Uterus (tissue), 3 donors: ENCODE measurements at regions not wholly inside any gene's neighbourhood (a gene's known extent, or its start where the extent isn't known, plus 50 kb on each side); places are given as distances from the start of the nearest gene placed in this dataset.

Experiments used
- DNase-seq, 2 donors: peaks; one replicate each; pipeline ENCODE4 v3.0.0-alpha.2; 2019 to 2020
- H3K27ac ChIP-seq, 2 donors: fragments of 200-600 bp; sonication (generic); 1 replicate in 1 of 2; 2 replicates in 1 of 2; pipeline ENCODE4 v1.5.1; 2016 to 2018
- H3K27me3 ChIP-seq, 2 donors: fragments of 200-600 bp; sonication (generic); one replicate each; pipeline ENCODE4 v1.5.1; 2018 to 2019; ENCODE audit warnings: control low read depth in 1 of 2
- H3K36me3 ChIP-seq, 2 donors: fragments of 200-600 bp; sonication (generic); one replicate each; pipeline ENCODE4 v1.5.1; 2019; ENCODE audit warnings: control low read depth in 1 of 2
- H3K4me1 ChIP-seq, 2 donors: fragments of 200-600 bp; sonication (generic); one replicate each; pipeline ENCODE4 v1.5.1; 2018 to 2019; ENCODE audit warnings: control low read depth in 1 of 2
- H3K4me3 ChIP-seq, 2 donors: fragments of 200-600 bp; sonication (generic); 1 replicate in 1 of 2; 2 replicates in 1 of 2; pipeline ENCODE4 v1.5.1; 2018 to 2019; ENCODE audit warnings: mild to moderate bottlenecking in 1 of 2
- H3K9me3 ChIP-seq, 2 donors: fragments of 200-600 bp; sonication (generic); one replicate each; pipeline ENCODE4 v1.5.1; 2019; ENCODE audit warnings: control low read depth in 1 of 2
- CTCF ChIP-seq, 4 experiments: fragments of 200-600 bp in 2 of 4; fragments of 450-650 bp in 2 of 4; sonication (generic) in 2 of 4; IDR thresholded peaks; one replicate each; pipeline ENCODE4 v1.5.1; 2016 to 2019; ENCODE audit warnings: antibody characterized with exemption in 4 of 4, mild to moderate bottlenecking in 2 of 4, moderate library complexity in 1 of 4
- POLR2A ChIP-seq, 2 donors: fragments of 450-650 bp; IDR thresholded peaks; one replicate each; pipeline ENCODE4 v1.6.1; 2016; ENCODE audit warnings: antibody characterized with exemption in 2 of 2, mild to moderate bottlenecking in 1 of 2, moderate library complexity in 1 of 2
- intact Hi-C: fragments of 100-400 bp; cut with DNase I; formaldehyde crosslinking; loops from one replicate; pipeline ENCODE4 v1.15.1; 2023; ENCODE audit warnings: low total_unique reads
- donor health status: DM: yes; HTN: yes; CAD: no.

- Histone ChIP-seq H3K27ac (no peak overlapping the region), H3K36me3 (no peaks in the 10 kb centered on the region), H3K4me1 (peaks cover 0 to 2% of the 10 kb centered on the region in 2 donors), H3K9me3 (no peaks in the 10 kb centered on the region), H3K4me3 (no peak overlapping the region), H3K27me3 (no peaks in the 10 kb centered on the region)
- intact Hi-C loops: no loop called here
- no peak for DNase-seq
- no peak for TF ChIP-seq CTCF (IDR thresholded peaks at IDR 0.05)
- no peak for TF ChIP-seq POLR2A (IDR thresholded peaks at IDR 0.05)
These were observed 160.9 kb downstream of the FGF9 start for GRCh38 chr13:21831654-21832324.

- intact Hi-C loops: no loop called here
- TF ChIP-seq POLR2A (IDR thresholded peaks at IDR 0.05) (no peak), CTCF (IDR thresholded peaks at IDR 0.05) (no peak)
- Histone ChIP-seq H3K27me3 (no peaks in the 10 kb centered on the region), H3K27ac (no peak overlapping the region), H3K36me3 (no peaks in the 10 kb centered on the region), H3K4me1 (peaks cover 0 to 8% of the 10 kb centered on the region in 2 donors), H3K9me3 (no peaks in the 10 kb centered on the region), H3K4me3 (no peak overlapping the region)
- no peak for DNase-seq
These were observed 163.0 kb downstream of the FGF9 start for GRCh38 chr13:21833921-21834320.

- Histone ChIP-seq H3K27me3 (no peaks in the 10 kb centered on the region), H3K9me3 (no peaks in the 10 kb centered on the region), H3K36me3 (no peaks in the 10 kb centered on the region), H3K4me1 (peaks cover 0 to 8% of the 10 kb centered on the region in 2 donors), H3K27ac (no peak overlapping the region), H3K4me3 (no peak overlapping the region)
- TF ChIP-seq POLR2A (IDR thresholded peaks at IDR 0.05): no peak
- intact Hi-C loops: no loop called here
- no peak for DNase-seq
These were observed 163.6 kb downstream of the FGF9 start for GRCh38 chr13:21834521-21834920.

- H3K9me3 ChIP-seq: no peaks in the 10 kb centered on the region
- intact Hi-C loops: no loop called here
- H3K27me3 ChIP-seq: no peaks in the 10 kb centered on the region
- DNase-seq: no peak
- H3K4me1 ChIP-seq: peaks cover 0 to 8% of the 10 kb centered on the region in 2 donors
- H3K36me3 ChIP-seq: no peaks in the 10 kb centered on the region
- TF ChIP-seq POLR2A (IDR thresholded peaks at IDR 0.05): no peak
- TF ChIP-seq CTCF (IDR thresholded peaks at IDR 0.05): no peak
- no peak overlapping the region for H3K4me3 ChIP-seq
- H3K27ac ChIP-seq: peak overlapping the region; percentile 56 to 62
These were observed 166.4 kb downstream of the FGF9 start for GRCh38 chr13:21837288-21837687.

- intact Hi-C loops: no loop called here
- no peaks in the 10 kb centered on the region for H3K36me3 ChIP-seq
These were observed 167.1 kb downstream of the FGF9 start for GRCh38 chr13:21837841-21838551.

More at GRCh38 chr13:21837841-21838551, 167.1 kb downstream of the FGF9 start:
- no peaks in the 10 kb centered on the region for H3K27me3 ChIP-seq
- peaks cover 0 to 8% of the 10 kb centered on the region in 2 donors for H3K4me1 ChIP-seq
- H3K4me3 ChIP-seq: no peak overlapping the region
- no peaks in the 10 kb centered on the region for H3K9me3 ChIP-seq
- peak overlapping the region; percentile 56 to 62 for H3K27ac ChIP-seq
- TF ChIP-seq CTCF (IDR thresholded peaks at IDR 0.05) (no peak), POLR2A (IDR thresholded peaks at IDR 0.05) (no peak)
- DNase-seq: peak; percentile 36 to 45
